ENCODE measurements at regions not wholly inside any gene's neighbourhood (a gene's known extent, or its start where the extent isn't known, plus 50 kb on each side); places are given as distances from the start of the nearest gene placed in this dataset.

DNA sequence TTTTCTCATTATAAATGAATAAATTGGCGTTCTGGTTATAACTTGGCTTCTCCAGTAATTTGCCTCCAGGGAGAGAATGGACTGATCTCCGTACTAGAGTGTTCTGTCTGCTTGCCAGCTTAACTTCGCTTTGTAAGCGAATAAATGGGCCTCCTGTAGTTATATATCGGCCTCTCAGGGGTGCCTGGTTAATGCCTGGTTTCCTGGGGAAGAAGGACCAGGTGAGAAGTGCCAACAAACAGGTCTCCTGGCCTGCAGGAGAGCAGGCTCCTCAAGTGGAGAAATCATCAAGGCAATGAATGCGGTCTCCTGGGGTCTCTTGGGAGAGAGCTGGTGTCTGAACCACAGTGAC is 107.4 kb upstream of the SERBP1 start:
- no peaks in the 10 kb centered on the region for H4K20me1 ChIP-seq (ENCODE audit: insufficient read depth)
- no peak overlapping the region for H3K9ac ChIP-seq
- TF ChIP-seq, protein P1, sequence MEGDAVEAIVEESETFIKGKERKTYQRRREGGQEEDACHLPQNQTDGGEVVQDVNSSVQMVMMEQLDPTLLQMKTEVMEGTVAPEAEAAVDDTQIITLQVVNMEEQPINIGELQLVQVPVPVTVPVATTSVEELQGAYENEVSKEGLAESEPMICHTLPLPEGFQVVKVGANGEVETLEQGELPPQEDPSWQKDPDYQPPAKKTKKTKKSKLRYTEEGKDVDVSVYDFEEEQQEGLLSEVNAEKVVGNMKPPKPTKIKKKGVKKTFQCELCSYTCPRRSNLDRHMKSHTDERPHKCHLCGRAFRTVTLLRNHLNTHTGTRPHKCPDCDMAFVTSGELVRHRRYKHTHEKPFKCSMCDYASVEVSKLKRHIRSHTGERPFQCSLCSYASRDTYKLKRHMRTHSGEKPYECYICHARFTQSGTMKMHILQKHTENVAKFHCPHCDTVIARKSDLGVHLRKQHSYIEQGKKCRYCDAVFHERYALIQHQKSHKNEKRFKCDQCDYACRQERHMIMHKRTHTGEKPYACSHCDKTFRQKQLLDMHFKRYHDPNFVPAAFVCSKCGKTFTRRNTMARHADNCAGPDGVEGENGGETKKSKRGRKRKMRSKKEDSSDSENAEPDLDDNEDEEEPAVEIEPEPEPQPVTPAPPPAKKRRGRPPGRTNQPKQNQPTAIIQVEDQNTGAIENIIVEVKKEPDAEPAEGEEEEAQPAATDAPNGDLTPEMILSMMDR (conservative IDR thresholded peaks at IDR 0.05; ENCODE audit: low read depth, low read length), result no peak
- no peak overlapping the region for H2AFZ ChIP-seq (ENCODE audit: low read depth)
- no peaks in the 10 kb centered on the region for H3K79me2 ChIP-seq (ENCODE audit: insufficient read depth, low read depth)
- H3K36me3 ChIP-seq (ENCODE audit: insufficient read depth), result no peaks in the 10 kb centered on the region
- H3K27me3 ChIP-seq (ENCODE audit: insufficient read depth, low read depth), result no peaks in the 10 kb centered on the region
- no peak overlapping the region for H3K4me3 ChIP-seq (IDR thresholded peaks at IDR 0.05; ENCODE audit: insufficient read depth, low read depth, low read length)
- no peaks in the 10 kb centered on the region for H3K4me1 ChIP-seq (ENCODE audit: low read depth, poor library complexity, severe bottlenecking)
- H3K27ac ChIP-seq, result no peak overlapping the region
- H3K4me2 ChIP-seq, result no peak overlapping the region

DNA sequence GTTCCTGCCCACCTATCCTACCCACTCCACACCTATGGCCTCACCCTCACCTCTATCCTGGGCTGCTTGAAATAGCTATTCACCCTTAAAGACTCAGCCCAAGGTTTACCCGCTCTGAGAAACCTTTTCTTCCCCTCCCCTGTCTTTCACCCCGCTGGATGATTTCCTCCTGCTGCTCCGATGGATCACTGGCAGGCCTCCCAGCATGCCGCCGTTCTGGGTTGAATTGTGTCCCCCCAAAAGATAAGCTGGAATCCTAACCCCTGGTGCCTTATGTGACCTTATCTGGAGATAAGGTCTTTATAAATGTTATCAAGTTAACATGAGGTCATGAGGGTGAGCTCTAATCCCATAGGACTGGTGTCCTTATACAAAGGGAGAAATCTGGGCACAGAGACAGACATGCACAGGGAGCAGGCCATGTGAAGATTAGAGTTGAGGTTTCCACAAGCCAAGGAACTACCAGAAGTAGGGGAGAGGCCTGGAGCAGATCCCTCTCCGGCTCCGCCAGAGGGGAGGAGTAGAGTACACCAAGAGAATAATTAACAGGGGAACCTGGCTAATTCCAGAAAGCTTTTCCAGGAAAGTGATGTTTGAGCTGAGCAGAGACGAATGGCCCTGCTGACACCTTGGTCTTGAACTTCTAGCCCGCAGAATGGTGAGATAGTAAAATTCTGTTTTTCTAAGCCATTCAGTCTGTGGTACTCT is 110.0 kb upstream of the SERBP1 start:
- Histone ChIP-seq H3K4me1 (ENCODE audit: low read depth, poor library complexity, severe bottlenecking) (no peaks in the 10 kb centered on the region), H4K20me1 (ENCODE audit: insufficient read depth) (no peaks in the 10 kb centered on the region), H3K4me3 (IDR thresholded peaks at IDR 0.05; ENCODE audit: insufficient read depth, low read depth, low read length) (no peak overlapping the region), H3K9ac (no peak overlapping the region), H3K4me2 (no peak overlapping the region), H3K27me3 (ENCODE audit: insufficient read depth, low read depth) (no peaks in the 10 kb centered on the region), H3K79me2 (ENCODE audit: insufficient read depth, low read depth) (no peaks in the 10 kb centered on the region), H3K27ac (no peak overlapping the region), H3K36me3 (ENCODE audit: insufficient read depth) (no peaks in the 10 kb centered on the region), H2AFZ (ENCODE audit: low read depth) (no peak overlapping the region)
- TF ChIP-seq, protein P1 (conservative IDR thresholded peaks at IDR 0.05; ENCODE audit: low read depth, low read length), result no peak

DNA sequence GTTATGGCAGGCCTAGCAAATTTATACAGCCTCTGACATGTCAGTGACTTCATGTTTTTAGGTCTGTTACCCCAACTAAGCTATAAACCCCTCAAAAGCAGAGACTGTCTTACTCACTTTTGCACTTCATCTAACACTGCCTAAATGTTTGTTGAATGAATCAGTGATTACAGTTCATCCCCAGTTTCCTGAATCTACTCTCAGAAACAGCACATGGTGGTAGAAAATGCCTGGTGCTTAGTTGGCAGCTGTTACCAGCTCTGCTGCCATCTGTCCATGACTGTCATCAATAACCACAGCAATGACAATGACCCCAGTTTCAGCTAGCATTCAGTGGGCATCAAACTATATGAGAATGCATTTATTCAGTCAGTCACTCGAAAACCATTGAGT is 110.5 kb upstream of the SERBP1 start:
- Histone ChIP-seq H3K36me3 (ENCODE audit: insufficient read depth) (no peaks in the 10 kb centered on the region), H3K27ac (no peak overlapping the region), H3K27me3 (ENCODE audit: insufficient read depth, low read depth) (no peaks in the 10 kb centered on the region), H3K4me1 (ENCODE audit: low read depth, poor library complexity, severe bottlenecking) (no peaks in the 10 kb centered on the region), H3K79me2 (ENCODE audit: insufficient read depth, low read depth) (no peaks in the 10 kb centered on the region), H2AFZ (ENCODE audit: low read depth) (no peak overlapping the region), H3K4me2 (no peak overlapping the region), H3K9ac (no peak overlapping the region), H4K20me1 (ENCODE audit: insufficient read depth) (no peaks in the 10 kb centered on the region), H3K4me3 (IDR thresholded peaks at IDR 0.05; ENCODE audit: insufficient read depth, low read depth, low read length) (no peak overlapping the region)
- TF ChIP-seq, protein P1 (conservative IDR thresholded peaks at IDR 0.05; ENCODE audit: low read depth, low read length), result no peak

DNA sequence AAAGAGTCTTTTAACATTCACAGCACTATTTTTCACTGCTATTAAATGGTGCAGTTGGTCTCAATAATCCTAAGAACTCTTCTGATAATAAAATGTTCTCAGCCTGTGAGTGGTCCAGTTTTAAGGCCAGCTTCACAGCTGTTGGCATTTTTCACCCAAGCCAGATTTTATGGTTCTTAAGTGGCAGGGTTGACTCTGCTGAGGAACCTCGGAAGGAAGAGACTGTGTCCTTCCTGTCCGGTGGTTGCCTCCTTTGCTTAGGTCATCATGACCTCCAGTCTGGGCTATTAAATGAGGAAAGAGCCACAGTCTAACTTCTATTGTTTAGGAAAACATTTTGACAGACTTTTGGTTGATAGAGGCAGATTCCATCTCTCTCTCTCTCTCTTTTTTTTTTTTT is 112.5 kb upstream of the SERBP1 start:
- H3K79me2 ChIP-seq (ENCODE audit: insufficient read depth, low read depth), result no peaks in the 10 kb centered on the region
- H3K27ac ChIP-seq, result no peak overlapping the region
- H3K4me3 ChIP-seq (IDR thresholded peaks at IDR 0.05; ENCODE audit: insufficient read depth, low read depth, low read length), result no peak overlapping the region
- H2AFZ ChIP-seq (ENCODE audit: low read depth), result no peak overlapping the region
- H3K36me3 ChIP-seq (ENCODE audit: insufficient read depth), result no peaks in the 10 kb centered on the region
- H4K20me1 ChIP-seq (ENCODE audit: insufficient read depth), result no peaks in the 10 kb centered on the region
- TF ChIP-seq, protein P1 (conservative IDR thresholded peaks at IDR 0.05; ENCODE audit: low read depth, low read length), result no peak
- H3K4me1 ChIP-seq (ENCODE audit: low read depth, poor library complexity, severe bottlenecking), result no peaks in the 10 kb centered on the region
- no peak overlapping the region for H3K4me2 ChIP-seq
- H3K27me3 ChIP-seq (ENCODE audit: insufficient read depth, low read depth), result no peaks in the 10 kb centered on the region
- H3K9ac ChIP-seq, result no peak overlapping the region
